Uterus (tissue), 3 donors: ENCODE measurements at regions not wholly inside any gene's neighbourhood (a gene's known extent, or its start where the extent isn't known, plus 50 kb on each side); places are given as distances from the start of the nearest gene placed in this dataset.

Experiments used
- DNase-seq, 2 donors: peaks; one replicate each; pipeline ENCODE4 v3.0.0-alpha.2; 2019 to 2020
- H3K27ac ChIP-seq, 2 donors: fragments of 200-600 bp; sonication (generic); 1 replicate in 1 of 2; 2 replicates in 1 of 2; pipeline ENCODE4 v1.5.1; 2016 to 2018
- H3K27me3 ChIP-seq, 2 donors: fragments of 200-600 bp; sonication (generic); one replicate each; pipeline ENCODE4 v1.5.1; 2018 to 2019; ENCODE audit warnings: control low read depth in 1 of 2
- H3K36me3 ChIP-seq, 2 donors: fragments of 200-600 bp; sonication (generic); one replicate each; pipeline ENCODE4 v1.5.1; 2019; ENCODE audit warnings: control low read depth in 1 of 2
- H3K4me1 ChIP-seq, 2 donors: fragments of 200-600 bp; sonication (generic); one replicate each; pipeline ENCODE4 v1.5.1; 2018 to 2019; ENCODE audit warnings: control low read depth in 1 of 2
- H3K4me3 ChIP-seq, 2 donors: fragments of 200-600 bp; sonication (generic); 1 replicate in 1 of 2; 2 replicates in 1 of 2; pipeline ENCODE4 v1.5.1; 2018 to 2019; ENCODE audit warnings: mild to moderate bottlenecking in 1 of 2
- H3K9me3 ChIP-seq, 2 donors: fragments of 200-600 bp; sonication (generic); one replicate each; pipeline ENCODE4 v1.5.1; 2019; ENCODE audit warnings: control low read depth in 1 of 2
- POLR2A ChIP-seq, 2 donors: fragments of 450-650 bp; IDR thresholded peaks; one replicate each; pipeline ENCODE4 v1.6.1; 2016; ENCODE audit warnings: antibody characterized with exemption in 2 of 2, mild to moderate bottlenecking in 1 of 2, moderate library complexity in 1 of 2
- intact Hi-C: fragments of 100-400 bp; cut with DNase I; formaldehyde crosslinking; loops from one replicate; pipeline ENCODE4 v1.15.1; 2023; ENCODE audit warnings: low total_unique reads
- TF ChIP-seq, protein P1 (sequence below), 4 experiments: fragments of 200-600 bp in 2 of 4; fragments of 450-650 bp in 2 of 4; sonication (generic) in 2 of 4; IDR thresholded peaks; one replicate each; pipeline ENCODE4 v1.5.1; 2016 to 2019; ENCODE audit warnings: antibody characterized with exemption in 4 of 4, mild to moderate bottlenecking in 2 of 4, moderate library complexity in 1 of 4
- donor health status: DM: yes; HTN: yes; CAD: no.

DNA sequence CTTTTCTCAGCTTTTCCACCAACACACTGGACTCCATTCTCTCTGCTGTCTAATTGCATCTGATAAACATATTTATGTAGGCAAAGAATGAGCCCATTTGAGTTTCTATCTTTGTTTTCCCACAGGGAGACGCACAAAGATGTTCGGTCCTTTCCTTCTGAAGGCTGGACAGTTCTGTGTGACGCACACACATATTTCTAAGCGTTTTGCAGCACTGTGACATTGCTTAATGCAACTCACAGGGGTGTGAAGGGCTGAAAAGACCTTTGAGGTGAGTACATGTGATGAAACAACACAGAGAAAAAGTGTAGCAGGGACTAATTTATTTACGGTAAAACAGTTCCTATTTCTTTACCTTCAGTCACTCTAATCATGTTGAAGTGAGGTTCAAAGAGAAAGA is 323.1 kb upstream of the RUNX1 start:
- H3K27me3 ChIP-seq: no peaks in the 10 kb centered on the region
- H3K4me1 ChIP-seq: no peaks in the 10 kb centered on the region
- no peak overlapping the region for H3K4me3 ChIP-seq
- no peak for DNase-seq
- TF ChIP-seq, protein P1, sequence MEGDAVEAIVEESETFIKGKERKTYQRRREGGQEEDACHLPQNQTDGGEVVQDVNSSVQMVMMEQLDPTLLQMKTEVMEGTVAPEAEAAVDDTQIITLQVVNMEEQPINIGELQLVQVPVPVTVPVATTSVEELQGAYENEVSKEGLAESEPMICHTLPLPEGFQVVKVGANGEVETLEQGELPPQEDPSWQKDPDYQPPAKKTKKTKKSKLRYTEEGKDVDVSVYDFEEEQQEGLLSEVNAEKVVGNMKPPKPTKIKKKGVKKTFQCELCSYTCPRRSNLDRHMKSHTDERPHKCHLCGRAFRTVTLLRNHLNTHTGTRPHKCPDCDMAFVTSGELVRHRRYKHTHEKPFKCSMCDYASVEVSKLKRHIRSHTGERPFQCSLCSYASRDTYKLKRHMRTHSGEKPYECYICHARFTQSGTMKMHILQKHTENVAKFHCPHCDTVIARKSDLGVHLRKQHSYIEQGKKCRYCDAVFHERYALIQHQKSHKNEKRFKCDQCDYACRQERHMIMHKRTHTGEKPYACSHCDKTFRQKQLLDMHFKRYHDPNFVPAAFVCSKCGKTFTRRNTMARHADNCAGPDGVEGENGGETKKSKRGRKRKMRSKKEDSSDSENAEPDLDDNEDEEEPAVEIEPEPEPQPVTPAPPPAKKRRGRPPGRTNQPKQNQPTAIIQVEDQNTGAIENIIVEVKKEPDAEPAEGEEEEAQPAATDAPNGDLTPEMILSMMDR (IDR thresholded peaks at IDR 0.05): no peak
- TF ChIP-seq POLR2A (IDR thresholded peaks at IDR 0.05): no peak
- intact Hi-C loops: no loop called here
- no peak overlapping the region for H3K27ac ChIP-seq
- H3K9me3 ChIP-seq: no peaks in the 10 kb centered on the region
- no peaks in the 10 kb centered on the region for H3K36me3 ChIP-seq

DNA sequence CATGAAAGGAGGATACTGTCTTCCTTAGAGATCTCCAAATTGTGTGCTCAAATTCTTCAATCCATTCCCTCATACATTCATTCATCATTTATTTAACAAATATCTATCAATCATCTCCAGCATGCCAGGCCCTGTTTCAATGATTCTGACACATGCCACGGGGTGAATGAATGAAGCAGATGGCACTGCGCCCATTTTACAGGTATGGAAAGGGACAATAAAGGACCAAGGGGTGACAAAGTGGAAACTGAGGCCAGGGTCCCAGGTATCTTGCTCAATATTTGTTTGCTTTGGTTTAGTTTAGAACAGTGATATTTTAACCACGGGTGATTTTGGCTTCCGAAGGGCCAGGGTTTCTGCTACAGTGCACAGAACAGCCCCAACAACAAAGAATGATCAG is 321.6 kb upstream of the RUNX1 start:
- Histone ChIP-seq H3K27me3 (no peaks in the 10 kb centered on the region), H3K4me1 (no peaks in the 10 kb centered on the region), H3K9me3 (no peaks in the 10 kb centered on the region), H3K27ac (no peak overlapping the region), H3K36me3 (no peaks in the 10 kb centered on the region), H3K4me3 (no peak overlapping the region)
- no peak for TF ChIP-seq POLR2A (IDR thresholded peaks at IDR 0.05)
- TF ChIP-seq, protein P1 (IDR thresholded peaks at IDR 0.05): no peak
- DNase-seq: no peak
- intact Hi-C loops: no loop called here

DNA sequence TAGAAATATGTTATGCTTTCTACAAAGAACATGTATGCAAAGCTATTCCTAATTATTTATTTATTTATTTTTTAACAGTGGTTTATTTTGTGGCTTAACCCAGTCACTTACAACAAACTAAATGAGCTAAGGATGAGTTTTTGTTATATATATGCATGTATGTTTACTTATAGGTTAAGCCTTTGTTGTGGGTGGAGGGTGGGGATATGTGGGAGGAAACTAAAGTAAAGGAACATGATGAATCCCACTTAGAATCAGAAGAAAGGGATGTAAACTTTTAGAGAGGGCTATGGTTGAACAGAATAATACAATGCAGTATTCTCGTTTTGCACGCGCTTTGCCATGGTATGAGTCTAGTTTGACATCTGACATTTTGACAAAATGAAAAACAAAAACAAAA is 321.0 kb upstream of the RUNX1 start:
- Histone ChIP-seq H3K27me3 (no peaks in the 10 kb centered on the region), H3K27ac (no peak overlapping the region), H3K36me3 (no peaks in the 10 kb centered on the region), H3K4me3 (no peak overlapping the region), H3K9me3 (no peaks in the 10 kb centered on the region), H3K4me1 (no peaks in the 10 kb centered on the region)
- intact Hi-C loops: no loop called here
- no peak for TF ChIP-seq POLR2A (IDR thresholded peaks at IDR 0.05)
- TF ChIP-seq, protein P1 (IDR thresholded peaks at IDR 0.05): no peak
- DNase-seq: no peak

DNA sequence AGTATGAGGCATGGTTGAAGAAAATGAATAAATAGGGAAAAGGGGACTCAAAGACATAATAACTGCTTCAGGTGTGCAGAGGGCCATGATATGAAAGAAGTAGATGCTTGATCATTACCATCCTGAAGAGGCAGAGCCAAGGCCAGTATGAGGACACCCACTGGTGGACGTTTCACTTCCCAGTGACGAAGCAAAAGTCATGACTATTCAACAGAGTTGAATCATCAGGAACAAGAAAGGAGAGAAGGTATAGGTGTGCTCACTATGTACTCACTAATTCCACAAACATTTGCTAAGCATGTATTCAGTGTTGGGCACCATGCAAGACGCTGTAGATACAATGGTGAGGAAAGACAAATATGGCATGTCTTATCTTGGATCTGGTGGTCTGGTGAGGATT is 319.2 kb upstream of the RUNX1 start:
- Histone ChIP-seq H3K27me3 (no peaks in the 10 kb centered on the region), H3K36me3 (no peaks in the 10 kb centered on the region)

DNA sequence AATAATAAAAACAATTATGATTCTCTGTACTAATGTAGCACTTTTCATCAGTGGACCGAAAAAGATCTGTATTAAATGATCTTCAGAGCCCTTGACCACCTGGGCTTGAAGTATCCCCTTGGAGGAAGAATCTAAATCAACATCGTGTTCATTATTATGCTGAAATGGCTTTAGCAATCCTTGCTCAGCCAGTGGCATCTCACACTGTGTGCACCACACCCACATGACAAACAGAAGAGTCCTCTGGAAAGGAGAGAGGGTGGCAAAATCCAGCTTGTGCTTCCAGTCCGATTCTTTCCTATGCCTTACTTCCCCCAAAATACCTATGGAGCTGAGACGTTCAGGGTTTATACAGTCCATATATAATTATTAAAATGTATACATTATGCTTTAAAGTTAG is 318.5 kb upstream of the RUNX1 start:
- TF ChIP-seq POLR2A (IDR thresholded peaks at IDR 0.05): no peak
- TF ChIP-seq, protein P1 (IDR thresholded peaks at IDR 0.05): no peak
- Histone ChIP-seq H3K36me3 (no peaks in the 10 kb centered on the region), H3K27me3 (no peaks in the 10 kb centered on the region), H3K4me3 (no peak overlapping the region), H3K27ac (no peak overlapping the region), H3K9me3 (no peaks in the 10 kb centered on the region), H3K4me1 (no peaks in the 10 kb centered on the region)
- no peak for DNase-seq
- intact Hi-C loops: no loop called here

More for the DNA sequence above, 319.2 kb upstream of the RUNX1 start:
- H3K27ac ChIP-seq: no peak overlapping the region
- no peak for DNase-seq
- no peaks in the 10 kb centered on the region for H3K9me3 ChIP-seq
- no peaks in the 10 kb centered on the region for H3K4me1 ChIP-seq
- intact Hi-C loops: no loop called here
- TF ChIP-seq, protein P1 (IDR thresholded peaks at IDR 0.05): no peak
- TF ChIP-seq POLR2A (IDR thresholded peaks at IDR 0.05): no peak
- H3K4me3 ChIP-seq: no peak overlapping the region
